ENCODE measurements at regions not wholly inside any gene's neighbourhood (a gene's known extent, or its start where the extent isn't known, plus 50 kb on each side); places are given as distances from the start of the nearest gene placed in this dataset.

GRCh38 chr16:55016515-55016914, 85.8 kb downstream of the IRX5 start:
- TF ChIP-seq NFRKB (IDR thresholded peaks at IDR 0.05; ENCODE audit: low read depth) (no peak), MYC (IDR thresholded peaks at IDR 0.05; ENCODE audit: low read depth, low read length) (no peak), MYC (CRISPR knock-in tag; IDR thresholded peaks at IDR 0.05; ENCODE audit: borderline replicate concordance, low read depth) (no peak)
- TF ChIP-seq, protein P1, sequence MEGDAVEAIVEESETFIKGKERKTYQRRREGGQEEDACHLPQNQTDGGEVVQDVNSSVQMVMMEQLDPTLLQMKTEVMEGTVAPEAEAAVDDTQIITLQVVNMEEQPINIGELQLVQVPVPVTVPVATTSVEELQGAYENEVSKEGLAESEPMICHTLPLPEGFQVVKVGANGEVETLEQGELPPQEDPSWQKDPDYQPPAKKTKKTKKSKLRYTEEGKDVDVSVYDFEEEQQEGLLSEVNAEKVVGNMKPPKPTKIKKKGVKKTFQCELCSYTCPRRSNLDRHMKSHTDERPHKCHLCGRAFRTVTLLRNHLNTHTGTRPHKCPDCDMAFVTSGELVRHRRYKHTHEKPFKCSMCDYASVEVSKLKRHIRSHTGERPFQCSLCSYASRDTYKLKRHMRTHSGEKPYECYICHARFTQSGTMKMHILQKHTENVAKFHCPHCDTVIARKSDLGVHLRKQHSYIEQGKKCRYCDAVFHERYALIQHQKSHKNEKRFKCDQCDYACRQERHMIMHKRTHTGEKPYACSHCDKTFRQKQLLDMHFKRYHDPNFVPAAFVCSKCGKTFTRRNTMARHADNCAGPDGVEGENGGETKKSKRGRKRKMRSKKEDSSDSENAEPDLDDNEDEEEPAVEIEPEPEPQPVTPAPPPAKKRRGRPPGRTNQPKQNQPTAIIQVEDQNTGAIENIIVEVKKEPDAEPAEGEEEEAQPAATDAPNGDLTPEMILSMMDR (IDR thresholded peaks at IDR 0.05 in 2 of 3, conservative IDR thresholded peaks at IDR 0.05 in 1 of 3; ENCODE audit: insufficient read depth in 2 of 3, low read depth in 1 of 3, low read length in 3 of 3), result no peak
- TF ChIP-seq, protein P2, sequence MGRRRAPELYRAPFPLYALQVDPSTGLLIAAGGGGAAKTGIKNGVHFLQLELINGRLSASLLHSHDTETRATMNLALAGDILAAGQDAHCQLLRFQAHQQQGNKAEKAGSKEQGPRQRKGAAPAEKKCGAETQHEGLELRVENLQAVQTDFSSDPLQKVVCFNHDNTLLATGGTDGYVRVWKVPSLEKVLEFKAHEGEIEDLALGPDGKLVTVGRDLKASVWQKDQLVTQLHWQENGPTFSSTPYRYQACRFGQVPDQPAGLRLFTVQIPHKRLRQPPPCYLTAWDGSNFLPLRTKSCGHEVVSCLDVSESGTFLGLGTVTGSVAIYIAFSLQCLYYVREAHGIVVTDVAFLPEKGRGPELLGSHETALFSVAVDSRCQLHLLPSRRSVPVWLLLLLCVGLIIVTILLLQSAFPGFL (CRISPR knock-in tag; IDR thresholded peaks at IDR 0.05), result no peak

Measured in K562 (cell line).